PC-3 (cell line): ENCODE measurements at regions not wholly inside any gene's neighbourhood (a gene's known extent, or its start where the extent isn't known, plus 50 kb on each side); places are given as distances from the start of the nearest gene placed in this dataset.

ENCODE experiments used
- ATAC-seq: fragments of 200-7000 bp; cut with Tn5 transposase; 2 replicates; pipeline ENCODE4 v1.9.1; 2020; ENCODE audit warnings: mild to moderate bottlenecking, moderate library complexity
- BruUV-seq: library from RNA; stranded (reverse); fragments of 400-500 nt; replicated peaks from 2 replicates; lab custom pipeline; 2021; lab: Mats Ljungman, UMichigan
- CTCF ChIA-PET: fragments of 300-600 bp; sonication (Branson Sonifier 250); formaldehyde crosslinking; loops from one replicate; lab custom pipeline; 2022; ENCODE audit warnings: antibody characterized with exemption; lab: Charles Lee
- POLR2A ChIA-PET: fragments of 300-600 bp; sonication (Branson Sonifier 250); formaldehyde crosslinking; loops from one replicate; lab custom pipeline; 2022; ENCODE audit warnings: antibody characterized with exemption; ENCODE audit not compliant: unreplicated experiment; lab: Charles Lee
- DNase-seq: peaks from one replicate; pipeline ENCODE4 v3.0.0-alpha.2; 2015
- H2AFZ ChIP-seq: fragments of 300-600 bp; sonication (generic); 2 replicates; pipeline ENCODE4 v1.6.0; 2016; ENCODE audit warnings: antibody characterized with exemption, low read length
- H3F3A ChIP-seq: fragments of 300-600 bp; sonication (generic); one replicate; pipeline ENCODE4 v1.6.0; 2017; ENCODE audit warnings: antibody characterized with exemption, low read length, control low read depth, mild to moderate bottlenecking; ENCODE audit not compliant: unreplicated experiment
- H3K27ac ChIP-seq: fragments of 300-600 bp; sonication (generic); 2 replicates; pipeline ENCODE4 v1.5.1; 2016; ENCODE audit warnings: mild to moderate bottlenecking, low read length
- H3K27me3 ChIP-seq: fragments of 300-600 bp; sonication (generic); 2 replicates; pipeline ENCODE4 v1.6.1; 2016; ENCODE audit warnings: low read length, mixed read lengths
- H3K36me3 ChIP-seq: fragments of 300-600 bp; sonication (generic); 2 replicates; pipeline ENCODE4 v1.6.1; 2016; ENCODE audit warnings: low read depth, mixed run types, low read length, mixed read lengths
- H3K4me1 ChIP-seq: fragments of 300-600 bp; sonication (generic); 2 replicates; pipeline ENCODE4 v1.5.1; 2016; ENCODE audit warnings: low read length; ENCODE audit not compliant: insufficient read depth
- H3K4me2 ChIP-seq: fragments of 300-600 bp; sonication (generic); 2 replicates; pipeline ENCODE4 v1.6.0; 2016; ENCODE audit warnings: low read length
- H3K4me3 ChIP-seq: fragments of 300-600 bp; sonication (generic); 2 replicates; pipeline ENCODE4 v1.5.1; 2016; ENCODE audit warnings: mild to moderate bottlenecking, low read length, mixed read lengths
- H3K79me2 ChIP-seq: fragments of 300-600 bp; sonication (generic); 2 replicates; pipeline ENCODE4 v1.6.1; 2017; ENCODE audit warnings: low read length, mixed read lengths
- H3K9ac ChIP-seq: fragments of 300-600 bp; sonication (generic); 2 replicates; pipeline ENCODE4 v1.6.0; 2016; ENCODE audit warnings: mild to moderate bottlenecking, low read length
- H3K9me2 ChIP-seq: fragments of 300-600 bp; sonication (generic); replicated peaks from 2 replicates; pipeline ENCODE4 v1.6.1; 2016; ENCODE audit warnings: mixed run types, low read length, mixed read lengths
- H3K9me3 ChIP-seq: fragments of 300-600 bp; sonication (generic); 2 replicates; pipeline ENCODE4 v1.6.1; 2016; ENCODE audit warnings: low read length, mixed read lengths
- H4K20me1 ChIP-seq: fragments of 300-600 bp; sonication (generic); 2 replicates; pipeline ENCODE4 v1.6.1; 2016; ENCODE audit warnings: low read length, mixed read lengths
- EZH2 ChIP-seq: fragments of 300-600 bp; sonication (generic); IDR thresholded peaks from one replicate; pipeline ENCODE4 v1.6.1; 2017; ENCODE audit warnings: antibody characterized with exemption, mild to moderate bottlenecking, low read length; ENCODE audit not compliant: unreplicated experiment
- EZH2phosphoT487 ChIP-seq: fragments of 300-600 bp; sonication (generic); IDR thresholded peaks from 2 replicates; pipeline ENCODE4 v1.6.1; 2018; ENCODE audit warnings: mild to moderate bottlenecking, antibody characterized with exemption, low read length, borderline replicate concordance
- intact Hi-C: fragments of 100-400 bp; cut with micrococcal nuclease; formaldehyde crosslinking; loops from 2 replicates; pipeline ENCODE4 v1.9.0; 2023
- TF ChIP-seq, protein P1 (sequence below): fragments of 300-600 bp; sonication (generic); conservative IDR thresholded peaks from 2 replicates; pipeline ENCODE4 v1.5.1; 2017; ENCODE audit warnings: antibody characterized with exemption, low read depth, mild to moderate bottlenecking, low read length

DNA sequence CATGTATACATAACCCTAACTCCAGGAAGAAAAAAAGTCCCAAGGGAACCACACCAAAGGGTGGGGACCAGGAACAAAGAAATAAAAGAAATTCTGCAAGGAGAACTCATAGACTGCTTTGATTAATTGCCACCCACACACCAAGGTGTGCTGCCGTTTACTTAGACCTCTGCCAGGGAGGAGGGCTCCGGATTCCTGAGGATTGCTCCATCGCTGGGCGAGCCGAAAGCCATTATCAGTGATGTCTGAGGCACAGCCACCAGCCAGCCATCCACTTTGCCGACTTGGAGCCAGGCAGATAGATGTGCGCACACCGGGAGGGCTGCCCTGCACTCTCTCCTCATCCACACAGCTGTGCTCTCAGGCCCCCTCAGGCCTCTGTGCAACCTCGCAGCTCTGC, 272.7 kb upstream of the FOXQ1 start:
- TF ChIP-seq, protein P1, sequence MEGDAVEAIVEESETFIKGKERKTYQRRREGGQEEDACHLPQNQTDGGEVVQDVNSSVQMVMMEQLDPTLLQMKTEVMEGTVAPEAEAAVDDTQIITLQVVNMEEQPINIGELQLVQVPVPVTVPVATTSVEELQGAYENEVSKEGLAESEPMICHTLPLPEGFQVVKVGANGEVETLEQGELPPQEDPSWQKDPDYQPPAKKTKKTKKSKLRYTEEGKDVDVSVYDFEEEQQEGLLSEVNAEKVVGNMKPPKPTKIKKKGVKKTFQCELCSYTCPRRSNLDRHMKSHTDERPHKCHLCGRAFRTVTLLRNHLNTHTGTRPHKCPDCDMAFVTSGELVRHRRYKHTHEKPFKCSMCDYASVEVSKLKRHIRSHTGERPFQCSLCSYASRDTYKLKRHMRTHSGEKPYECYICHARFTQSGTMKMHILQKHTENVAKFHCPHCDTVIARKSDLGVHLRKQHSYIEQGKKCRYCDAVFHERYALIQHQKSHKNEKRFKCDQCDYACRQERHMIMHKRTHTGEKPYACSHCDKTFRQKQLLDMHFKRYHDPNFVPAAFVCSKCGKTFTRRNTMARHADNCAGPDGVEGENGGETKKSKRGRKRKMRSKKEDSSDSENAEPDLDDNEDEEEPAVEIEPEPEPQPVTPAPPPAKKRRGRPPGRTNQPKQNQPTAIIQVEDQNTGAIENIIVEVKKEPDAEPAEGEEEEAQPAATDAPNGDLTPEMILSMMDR = no peak
- TF ChIP-seq EZH2 (no peak), EZH2phosphoT487 (no peak)
- H3K27ac ChIP-seq = no peak overlapping the region
- no peaks in the 10 kb centered on the region for H3K79me2 ChIP-seq
- intact Hi-C loops = no loop called here
- H3K27me3 ChIP-seq = peaks cover 93% of the 10 kb centered on the region
- ChIA-PET POLR2A (no interaction called here), CTCF (no interaction called here)
- no peak for ATAC-seq
- H3K9me2 ChIP-seq = no peaks in the 10 kb centered on the region
- H3F3A ChIP-seq = no peaks in the 10 kb centered on the region
- no peaks in the 10 kb centered on the region for H3K4me1 ChIP-seq
- no peak overlapping the region for H3K4me2 ChIP-seq
- no TSS peak for BruUV-seq
- H3K9ac ChIP-seq = no peak overlapping the region
- no peak overlapping the region for H2AFZ ChIP-seq
- no peaks in the 10 kb centered on the region for H3K36me3 ChIP-seq
- no peak overlapping the region for H3K4me3 ChIP-seq
- no peak for DNase-seq
- no peaks in the 10 kb centered on the region for H4K20me1 ChIP-seq
- no peaks in the 10 kb centered on the region for H3K9me3 ChIP-seq

DNA sequence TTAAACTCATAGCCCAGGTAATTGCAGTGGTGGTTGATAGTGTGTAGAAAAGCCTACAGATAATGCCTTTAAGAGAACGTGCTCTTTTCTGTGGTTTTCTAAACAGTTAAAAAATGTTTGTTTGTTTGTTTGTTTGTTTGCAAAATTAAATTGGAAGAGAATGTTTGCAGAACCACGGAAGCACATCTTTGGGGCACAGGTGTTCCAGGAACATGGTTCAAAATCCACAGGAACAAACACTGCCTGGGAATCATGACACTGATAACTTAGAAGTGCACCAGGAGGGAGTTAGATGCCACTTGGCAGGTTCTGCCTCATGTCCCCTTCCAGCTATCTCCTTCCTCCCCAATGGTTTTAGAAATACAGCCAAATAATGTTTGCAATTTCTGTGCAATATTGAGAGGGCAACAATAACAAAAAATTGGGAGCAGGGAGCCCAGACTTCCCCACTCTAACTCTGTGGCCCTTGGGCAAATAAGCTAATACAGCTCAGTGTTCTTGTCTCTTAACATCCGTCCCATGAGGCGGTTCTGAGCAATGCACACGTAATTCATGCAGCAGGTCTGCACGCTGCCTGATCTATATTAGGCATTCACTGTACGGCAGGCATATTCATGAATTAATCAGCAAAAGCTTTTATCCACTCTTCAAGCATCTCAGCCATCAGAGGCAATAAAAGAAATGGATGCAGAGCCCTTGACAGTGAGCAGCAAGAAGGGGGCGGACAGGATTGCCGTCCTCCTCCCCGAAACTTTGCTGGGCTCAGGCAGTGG, 274.3 kb upstream of the FOXQ1 start:
- Histone ChIP-seq H3K79me2 (no peaks in the 10 kb centered on the region), H4K20me1 (no peaks in the 10 kb centered on the region), H3K36me3 (no peaks in the 10 kb centered on the region), H3K4me3 (no peak overlapping the region), H3K27me3 (peaks cover 89% of the 10 kb centered on the region), H3K4me1 (no peaks in the 10 kb centered on the region), H2AFZ (no peak overlapping the region), H3K4me2 (no peak overlapping the region), H3K27ac (no peak overlapping the region), H3F3A (no peaks in the 10 kb centered on the region), H3K9ac (no peak overlapping the region), H3K9me3 (no peaks in the 10 kb centered on the region), H3K9me2 (no peaks in the 10 kb centered on the region)
- CTCF ChIA-PET = no interaction called here
- DNase-seq (no peak), ATAC-seq (no peak)
- TF ChIP-seq EZH2phosphoT487 = no peak
- BruUV-seq = no TSS peak
- POLR2A ChIA-PET = no interaction called here
- intact Hi-C loops = no loop called here

DNA sequence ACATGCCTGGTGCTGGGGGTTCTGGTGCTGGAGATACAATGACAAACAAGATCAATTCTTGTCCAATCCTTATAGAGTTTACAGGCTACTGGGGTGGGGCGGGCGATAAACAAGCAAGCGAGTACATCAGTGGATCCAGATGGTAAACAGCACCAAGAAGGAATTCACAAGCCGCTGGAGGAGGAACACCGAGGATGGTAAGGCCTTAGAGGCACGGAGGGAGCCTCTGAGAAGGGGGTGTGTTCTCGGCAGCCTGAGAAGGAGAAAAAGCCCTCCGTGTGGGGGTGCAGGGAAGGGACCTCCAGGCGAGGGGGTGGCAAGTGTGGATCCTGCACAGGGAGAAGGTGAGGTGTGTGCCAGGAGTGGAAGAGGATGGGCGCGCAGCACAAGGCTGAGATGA, 276.5 kb upstream of the FOXQ1 start:
- ATAC-seq (no peak), DNase-seq (no peak)
- Histone ChIP-seq H2AFZ (no peak overlapping the region), H3K79me2 (no peaks in the 10 kb centered on the region), H3K36me3 (no peaks in the 10 kb centered on the region), H4K20me1 (no peaks in the 10 kb centered on the region), H3K4me2 (no peak overlapping the region), H3K9me3 (0 out of 2 replicates have a peak, but pooled peaks cover 6% of the 10 kb centered on the region), H3F3A (no peaks in the 10 kb centered on the region), H3K27me3 (peaks cover 77% of the 10 kb centered on the region), H3K4me3 (no peak overlapping the region), H3K4me1 (no peaks in the 10 kb centered on the region), H3K9me2 (no peaks in the 10 kb centered on the region), H3K9ac (no peak overlapping the region), H3K27ac (no peak overlapping the region)
- TF ChIP-seq EZH2 (no peak), EZH2phosphoT487 (no peak)
- TF ChIP-seq, protein P1 = no peak
- intact Hi-C loops = no loop called here
- BruUV-seq = no TSS peak
- ChIA-PET POLR2A (no interaction called here), CTCF (no interaction called here)
